ENCODE measurements at regions not wholly inside any gene's neighbourhood (a gene's known extent, or its start where the extent isn't known, plus 50 kb on each side); places are given as distances from the start of the nearest gene placed in this dataset.

- TF ChIP-seq CTCF (conservative IDR thresholded peaks at IDR 0.05; ENCODE audit: low read depth in 2 of 2) (no peak), ZNF114 (CRISPR knock-in tag; IDR thresholded peaks at IDR 0.05) (no peak), POLR2AphosphoS5 (IDR thresholded peaks at IDR 0.05; ENCODE audit: low read depth) (no peak), ZNF331 (CRISPR knock-in tag; IDR thresholded peaks at IDR 0.05; ENCODE audit: low read depth) (no peak), EZH2 (IDR thresholded peaks at IDR 0.05; ENCODE audit: low read depth, unreplicated experiment) (no peak), EZH2phosphoT487 (IDR thresholded peaks at IDR 0.05; ENCODE audit: unreplicated experiment) (no peak), JUNB (IDR thresholded peaks at IDR 0.05; ENCODE audit: unreplicated experiment) (no peak), CREB1 (CRISPR knock-in tag; IDR thresholded peaks at IDR 0.05; ENCODE audit: low read depth) (no peak)
- TF ChIP-seq, protein P1, sequence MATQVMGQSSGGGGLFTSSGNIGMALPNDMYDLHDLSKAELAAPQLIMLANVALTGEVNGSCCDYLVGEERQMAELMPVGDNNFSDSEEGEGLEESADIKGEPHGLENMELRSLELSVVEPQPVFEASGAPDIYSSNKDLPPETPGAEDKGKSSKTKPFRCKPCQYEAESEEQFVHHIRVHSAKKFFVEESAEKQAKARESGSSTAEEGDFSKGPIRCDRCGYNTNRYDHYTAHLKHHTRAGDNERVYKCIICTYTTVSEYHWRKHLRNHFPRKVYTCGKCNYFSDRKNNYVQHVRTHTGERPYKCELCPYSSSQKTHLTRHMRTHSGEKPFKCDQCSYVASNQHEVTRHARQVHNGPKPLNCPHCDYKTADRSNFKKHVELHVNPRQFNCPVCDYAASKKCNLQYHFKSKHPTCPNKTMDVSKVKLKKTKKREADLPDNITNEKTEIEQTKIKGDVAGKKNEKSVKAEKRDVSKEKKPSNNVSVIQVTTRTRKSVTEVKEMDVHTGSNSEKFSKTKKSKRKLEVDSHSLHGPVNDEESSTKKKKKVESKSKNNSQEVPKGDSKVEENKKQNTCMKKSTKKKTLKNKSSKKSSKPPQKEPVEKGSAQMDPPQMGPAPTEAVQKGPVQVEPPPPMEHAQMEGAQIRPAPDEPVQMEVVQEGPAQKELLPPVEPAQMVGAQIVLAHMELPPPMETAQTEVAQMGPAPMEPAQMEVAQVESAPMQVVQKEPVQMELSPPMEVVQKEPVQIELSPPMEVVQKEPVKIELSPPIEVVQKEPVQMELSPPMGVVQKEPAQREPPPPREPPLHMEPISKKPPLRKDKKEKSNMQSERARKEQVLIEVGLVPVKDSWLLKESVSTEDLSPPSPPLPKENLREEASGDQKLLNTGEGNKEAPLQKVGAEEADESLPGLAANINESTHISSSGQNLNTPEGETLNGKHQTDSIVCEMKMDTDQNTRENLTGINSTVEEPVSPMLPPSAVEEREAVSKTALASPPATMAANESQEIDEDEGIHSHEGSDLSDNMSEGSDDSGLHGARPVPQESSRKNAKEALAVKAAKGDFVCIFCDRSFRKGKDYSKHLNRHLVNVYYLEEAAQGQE (IDR thresholded peaks at IDR 0.05; ENCODE audit: unreplicated experiment), result no peak
These were observed 55.2 kb downstream of the JAKMIP3 start for GRCh38 chr10:132120734-132121510.
